ENCODE measurements at regions not wholly inside any gene's neighbourhood (a gene's known extent, or its start where the extent isn't known, plus 50 kb on each side); places are given as distances from the start of the nearest gene placed in this dataset.

DNA sequence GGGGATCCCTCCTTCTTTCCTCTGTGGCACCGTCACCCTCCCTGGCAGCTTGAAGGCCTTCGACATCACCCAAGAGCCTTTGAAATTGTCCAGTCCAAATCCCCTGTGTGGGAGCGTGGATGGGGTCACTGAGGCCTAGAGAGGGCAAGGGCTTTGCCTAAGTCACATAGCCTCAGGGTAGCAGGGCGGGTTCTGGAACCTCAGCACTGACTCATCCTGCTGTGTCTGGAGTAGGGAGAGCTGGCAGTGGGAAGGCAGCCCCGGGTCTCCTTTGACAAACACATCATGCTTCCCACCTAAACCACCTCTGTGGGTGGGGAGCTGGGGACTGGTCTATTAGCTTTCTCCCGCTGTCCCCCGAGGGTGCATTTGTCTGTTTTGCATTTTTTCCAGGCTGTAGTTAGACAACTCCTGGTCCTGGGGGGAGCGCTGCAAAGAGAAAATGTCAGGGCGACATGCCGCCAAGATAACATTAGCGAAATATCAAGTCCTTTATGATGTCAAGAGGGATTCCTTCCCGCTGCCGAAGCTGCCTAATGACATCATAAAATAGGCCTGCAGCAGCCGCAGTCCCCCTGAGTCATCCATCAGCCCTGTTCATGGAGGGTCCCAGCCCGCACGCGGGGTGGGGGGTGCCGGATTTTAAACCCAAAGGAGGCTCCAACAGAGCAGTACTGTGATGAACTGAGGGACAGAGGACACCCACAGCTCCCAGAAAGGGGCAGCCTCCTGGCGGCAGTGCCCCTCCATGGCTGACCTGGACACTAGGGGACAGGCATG, 77.0 kb upstream of the POU3F1 start:
- Mint-ChIP-seq H3K4me1 (no peaks in the 10 kb centered on the region), H3K4me3 (no peak overlapping the region)
- DNase-seq, result no peak

DNA sequence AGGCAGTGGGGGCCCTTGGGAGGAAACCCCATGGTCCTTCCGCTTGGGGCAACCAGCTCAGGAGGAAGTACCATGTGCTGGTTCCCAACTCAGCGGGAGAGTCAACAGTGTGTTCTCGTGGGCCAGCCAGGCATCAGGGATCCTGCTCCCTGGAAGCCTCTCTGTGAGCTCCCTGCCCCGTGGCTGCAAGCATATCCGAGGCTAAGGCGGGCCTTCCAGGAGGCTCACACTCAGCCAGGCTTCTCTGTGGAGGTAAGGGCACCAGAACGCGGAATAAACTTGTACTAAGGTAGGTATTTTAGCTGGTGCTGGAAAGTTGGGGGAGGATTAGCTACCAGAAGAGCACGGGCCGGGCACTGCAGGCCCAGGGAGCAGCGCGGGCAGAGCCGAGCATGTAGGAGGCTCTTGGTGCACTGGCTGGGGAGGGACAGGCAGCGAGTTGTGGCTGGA, 74.7 kb upstream of the POU3F1 start:
- ATAC-seq (no peak), DNase-seq (no peak)
- Mint-ChIP-seq H3K4me1 (no peaks in the 10 kb centered on the region), H3K4me3 (no peak overlapping the region), H3K9me3 (no peaks in the 10 kb centered on the region), H3K36me3 (ENCODE audit: low read depth) (no peaks in the 10 kb centered on the region), H3K27ac (no peak overlapping the region), H3K27me3 (no peaks in the 10 kb centered on the region)

More for the DNA sequence above, 77.0 kb upstream of the POU3F1 start:
- H3K9me3 Mint-ChIP-seq, result no peaks in the 10 kb centered on the region
- H3K27me3 Mint-ChIP-seq, result no peaks in the 10 kb centered on the region
- H3K36me3 Mint-ChIP-seq (ENCODE audit: low read depth), result no peaks in the 10 kb centered on the region
- no peak overlapping the region for H3K27ac Mint-ChIP-seq
- ATAC-seq, result no peak

DNA sequence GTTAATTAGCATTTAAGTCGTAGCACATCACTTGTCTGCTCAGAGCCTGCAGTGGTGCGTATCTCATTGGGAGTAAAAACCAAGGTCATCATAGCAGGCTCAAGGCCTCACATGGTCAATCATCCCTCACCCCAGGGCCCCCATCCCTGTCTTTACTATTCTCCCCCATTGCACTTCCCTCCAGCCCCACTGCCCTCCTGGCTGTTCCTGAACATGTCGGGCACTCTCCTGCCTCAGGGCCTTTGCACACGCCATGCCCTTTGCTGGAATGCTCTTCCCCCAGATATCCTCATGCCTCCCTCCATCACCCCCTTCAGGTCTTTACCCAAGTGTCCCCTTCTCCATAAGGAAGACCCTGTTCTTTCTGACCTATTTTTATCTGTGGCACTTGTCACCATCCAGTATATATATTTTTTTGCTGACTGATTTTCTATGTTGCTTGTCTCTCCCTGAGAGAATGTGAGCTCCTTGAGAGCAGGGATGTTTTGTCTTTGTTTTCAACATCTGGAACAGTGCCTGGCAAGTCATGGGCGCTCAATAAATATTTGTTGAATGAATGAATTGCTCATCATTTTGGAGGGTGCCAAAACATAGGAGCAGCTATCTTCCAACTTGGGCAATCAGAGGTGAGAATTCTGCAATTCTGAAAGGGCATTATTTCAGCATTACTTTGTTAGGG, 74.1 kb upstream of the POU3F1 start:
- Mint-ChIP-seq H3K4me1 (no peaks in the 10 kb centered on the region), H3K27ac (no peak overlapping the region), H3K27me3 (no peaks in the 10 kb centered on the region), H3K9me3 (no peaks in the 10 kb centered on the region), H3K4me3 (no peak overlapping the region), H3K36me3 (ENCODE audit: low read depth) (no peaks in the 10 kb centered on the region)
- DNase-seq, result no peak
- no peak for ATAC-seq

DNA sequence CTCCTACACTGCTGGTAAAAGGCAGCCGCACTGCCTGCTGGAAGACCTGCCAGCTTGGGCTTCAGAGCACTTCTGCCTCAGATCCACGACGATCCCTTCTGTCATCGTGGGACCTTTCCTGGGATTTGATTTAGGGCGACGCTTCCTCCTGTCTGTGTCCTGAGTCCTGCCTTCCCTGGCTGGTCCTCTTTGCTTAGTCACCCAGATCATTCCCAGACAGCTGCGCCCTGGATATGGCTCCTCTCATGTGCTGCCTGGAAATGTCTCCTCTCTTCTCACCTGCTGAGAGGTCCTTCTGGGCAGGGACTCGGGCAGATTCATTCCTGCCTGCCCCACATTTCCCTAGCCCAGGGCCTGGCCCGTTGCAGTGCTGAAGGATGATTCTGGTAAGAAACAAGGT, 72.4 kb upstream of the POU3F1 start:
- ATAC-seq (no peak), DNase-seq (no peak)
- H3K27me3 Mint-ChIP-seq, result peaks cover 2% of the 10 kb centered on the region
- H3K4me3 Mint-ChIP-seq, result no peak overlapping the region
- no peaks in the 10 kb centered on the region for H3K9me3 Mint-ChIP-seq
- no peak overlapping the region for H3K27ac Mint-ChIP-seq
- peaks cover 5% of the 10 kb centered on the region for H3K4me1 Mint-ChIP-seq
- no peaks in the 10 kb centered on the region for H3K36me3 Mint-ChIP-seq (ENCODE audit: low read depth)

DNA sequence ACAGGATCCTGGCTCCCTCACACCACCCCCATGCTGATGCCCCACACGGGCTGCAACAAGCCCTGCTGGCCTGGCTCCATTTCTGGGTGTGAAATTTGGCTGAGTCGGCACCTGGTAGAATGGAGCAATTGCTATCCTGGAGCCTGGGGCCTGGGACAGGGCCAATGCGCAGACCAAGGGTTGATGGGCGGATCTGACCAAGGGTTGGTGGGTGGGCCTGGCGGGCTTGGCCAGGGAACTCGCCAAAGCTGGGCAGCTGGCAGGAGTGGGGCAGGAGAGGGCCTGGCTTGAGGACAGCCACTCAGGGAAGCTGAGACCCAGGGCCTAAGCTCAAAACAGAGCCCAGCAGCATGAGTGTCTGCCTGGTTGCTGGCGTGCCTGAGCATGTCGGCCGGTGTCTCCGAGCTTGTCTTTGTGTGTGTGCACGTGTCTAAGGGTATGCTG, 70.9 kb upstream of the POU3F1 start:
- no peak for ATAC-seq

DNA sequence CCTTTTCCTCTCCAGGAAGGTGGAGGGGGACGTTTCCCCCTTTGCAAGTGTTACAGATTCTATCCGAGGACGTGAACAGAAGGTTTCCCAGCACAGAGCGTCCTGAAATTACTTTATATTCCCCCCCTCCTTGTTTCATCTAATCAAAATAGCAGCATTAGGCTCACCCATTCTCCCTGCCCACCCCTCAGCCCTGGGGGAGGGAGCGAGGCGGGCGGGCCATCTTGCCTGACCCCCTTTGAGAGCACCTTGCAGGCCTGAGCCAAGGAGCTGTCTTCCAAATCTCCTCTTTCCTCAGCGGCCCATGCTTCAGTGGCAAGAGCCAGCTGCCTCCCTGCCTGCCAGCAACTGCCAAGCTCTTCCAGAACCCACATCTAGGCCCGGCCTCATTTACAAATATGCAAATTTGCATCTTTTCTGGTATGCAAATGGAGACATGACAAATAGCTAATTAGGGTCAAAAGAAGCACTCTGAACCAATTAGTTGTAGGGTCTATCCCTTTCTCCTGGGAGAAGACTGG, 69.1 kb upstream of the POU3F1 start:
- peaks cover 10% of the 10 kb centered on the region for H3K27me3 Mint-ChIP-seq
- H3K4me3 Mint-ChIP-seq, result no peak overlapping the region
- no peaks in the 10 kb centered on the region for H3K9me3 Mint-ChIP-seq
- no peaks in the 10 kb centered on the region for H3K36me3 Mint-ChIP-seq (ENCODE audit: low read depth)
- H3K27ac Mint-ChIP-seq, result no peak overlapping the region
- ATAC-seq (no peak), DNase-seq (no peak)
- H3K4me1 Mint-ChIP-seq, result peaks cover 5% of the 10 kb centered on the region

More for the DNA sequence above, 70.9 kb upstream of the POU3F1 start:
- Mint-ChIP-seq H3K4me1 (peaks cover 5% of the 10 kb centered on the region), H3K36me3 (ENCODE audit: low read depth) (no peaks in the 10 kb centered on the region), H3K4me3 (no peak overlapping the region), H3K27ac (no peak overlapping the region), H3K27me3 (peaks cover 5% of the 10 kb centered on the region), H3K9me3 (no peaks in the 10 kb centered on the region)
- no peak for DNase-seq

DNA sequence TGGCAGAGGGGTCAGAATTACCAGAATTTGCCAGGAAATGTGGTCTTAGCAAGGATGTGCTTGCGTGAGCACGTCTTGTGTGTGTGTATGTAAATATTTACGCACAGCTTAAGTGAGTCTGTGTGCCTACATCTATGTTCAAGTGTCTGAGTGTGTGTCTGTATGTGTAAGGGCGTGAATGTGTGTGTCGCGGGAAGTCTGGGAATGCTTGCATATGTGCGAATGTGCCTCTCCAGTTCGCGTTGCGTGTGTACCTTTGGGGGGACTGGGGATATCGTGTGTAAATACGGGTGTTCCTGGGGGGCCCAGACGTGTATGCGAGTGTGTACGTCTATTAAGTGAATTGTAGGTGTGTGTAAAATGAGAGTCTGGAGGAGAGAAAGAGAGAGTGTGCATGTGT, 68.6 kb upstream of the POU3F1 start:
- H3K4me1 Mint-ChIP-seq, result peaks cover 5% of the 10 kb centered on the region
- ATAC-seq (no peak), DNase-seq (no peak)
- H3K4me3 Mint-ChIP-seq, result no peak overlapping the region
- peaks cover 2% of the 10 kb centered on the region for H3K9me3 Mint-ChIP-seq
- no peak overlapping the region for H3K27ac Mint-ChIP-seq
- H3K36me3 Mint-ChIP-seq (ENCODE audit: low read depth), result no peaks in the 10 kb centered on the region
- peaks cover 15% of the 10 kb centered on the region for H3K27me3 Mint-ChIP-seq

DNA sequence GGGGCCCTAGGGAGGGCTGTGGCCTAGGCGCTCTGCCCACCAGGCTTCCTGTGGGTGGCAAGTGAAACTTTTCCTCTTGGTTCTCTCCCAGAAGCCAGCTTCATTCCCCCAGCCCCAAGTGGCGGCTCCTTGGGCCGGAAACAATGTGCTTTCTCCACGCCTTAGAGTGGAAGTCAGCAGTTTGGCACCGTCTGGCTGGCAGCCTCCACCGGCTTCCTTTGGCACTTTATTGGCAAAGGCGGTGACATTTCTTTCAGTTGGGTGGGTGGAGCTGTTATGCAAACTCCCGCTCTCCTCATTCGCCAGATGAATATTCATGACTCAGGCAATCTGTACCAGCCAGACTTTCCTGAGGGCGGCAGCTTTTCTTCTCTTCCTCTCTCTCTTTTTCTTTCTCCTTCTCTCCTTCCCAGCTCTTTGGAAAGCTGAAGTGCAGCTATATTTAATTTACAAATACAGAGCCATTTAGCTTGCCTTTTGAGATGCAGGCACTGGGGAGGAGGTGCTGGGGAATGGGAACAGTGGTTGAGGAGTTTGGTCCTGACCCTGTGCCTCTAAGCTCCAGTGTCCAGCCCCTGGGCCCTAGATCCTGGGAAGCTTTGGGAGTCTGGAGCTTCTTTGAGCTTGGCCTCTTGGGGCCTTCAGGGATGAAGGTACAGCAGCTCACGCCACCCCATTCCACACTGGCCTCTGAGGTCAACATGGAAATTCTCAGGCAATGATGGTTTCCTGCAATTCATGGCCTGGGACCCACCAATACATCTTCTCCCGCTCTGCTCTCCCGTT, 67.8 kb upstream of the POU3F1 start:
- Mint-ChIP-seq H3K9me3 (peaks cover 3% of the 10 kb centered on the region), H3K27me3 (peaks cover 16% of the 10 kb centered on the region), H3K4me1 (peaks cover 5% of the 10 kb centered on the region), H3K27ac (no peak overlapping the region), H3K36me3 (ENCODE audit: low read depth) (no peaks in the 10 kb centered on the region), H3K4me3 (no peak overlapping the region)
- DNase-seq (no peak), ATAC-seq (no peak)

DNA sequence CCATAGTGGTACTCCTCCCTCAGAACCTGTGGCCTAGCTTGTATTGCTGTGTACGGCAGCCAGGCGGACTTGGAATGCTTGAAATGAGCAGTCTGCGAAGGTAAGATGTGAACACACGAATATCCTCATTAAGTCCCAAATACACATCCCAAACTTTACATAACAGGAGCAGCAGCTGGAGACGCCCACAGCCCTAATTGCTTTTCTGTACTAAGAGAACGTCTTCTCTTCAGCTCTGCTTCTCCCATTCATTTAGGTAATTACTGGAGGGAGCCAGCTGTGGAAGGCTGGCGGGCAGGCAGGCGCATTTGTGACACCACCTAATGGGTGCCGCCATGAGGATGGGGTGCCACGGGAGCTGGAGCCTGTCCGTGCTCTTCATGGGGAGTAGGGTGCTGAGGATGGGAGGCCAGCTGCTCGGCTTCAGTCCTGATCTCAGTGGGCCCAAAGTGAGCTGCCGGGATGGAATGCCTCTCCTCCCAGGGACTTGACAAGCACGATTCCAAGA, 66.6 kb upstream of the POU3F1 start:
- H3K27ac Mint-ChIP-seq, result no peak overlapping the region
- peaks cover 3% of the 10 kb centered on the region for H3K9me3 Mint-ChIP-seq
- H3K4me3 Mint-ChIP-seq, result no peak overlapping the region
- no peaks in the 10 kb centered on the region for H3K36me3 Mint-ChIP-seq (ENCODE audit: low read depth)
- DNase-seq (no peak), ATAC-seq (no peak)
- H3K27me3 Mint-ChIP-seq, result peaks cover 18% of the 10 kb centered on the region
- H3K4me1 Mint-ChIP-seq, result peaks cover 5% of the 10 kb centered on the region

DNA sequence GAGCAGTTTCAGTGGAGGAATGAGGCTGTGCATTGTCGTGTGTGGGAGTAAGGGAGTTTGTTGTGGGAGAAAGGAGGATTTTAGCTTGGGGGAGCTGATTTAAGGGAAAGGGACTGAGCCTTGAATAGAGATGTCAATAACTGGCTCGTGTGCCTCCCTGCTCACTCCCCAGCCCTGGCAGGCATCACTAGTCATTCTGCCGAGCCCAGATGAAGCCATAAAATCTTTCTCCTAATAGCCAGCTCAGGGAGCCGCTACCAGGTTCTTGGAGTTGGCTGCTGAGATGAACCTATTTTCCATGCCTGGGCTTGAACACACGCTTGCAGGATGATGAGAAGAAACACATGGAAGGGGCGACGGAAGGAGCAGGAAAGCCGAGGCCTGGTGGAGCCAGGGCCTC, 65.0 kb upstream of the POU3F1 start:
- Mint-ChIP-seq H3K27ac (no peak overlapping the region), H3K4me3 (no peak overlapping the region), H3K27me3 (peaks cover 18% of the 10 kb centered on the region), H3K9me3 (peaks cover 3% of the 10 kb centered on the region), H3K4me1 (peaks cover 5% of the 10 kb centered on the region), H3K36me3 (ENCODE audit: low read depth) (no peaks in the 10 kb centered on the region)
- DNase-seq (no peak), ATAC-seq (no peak)

DNA sequence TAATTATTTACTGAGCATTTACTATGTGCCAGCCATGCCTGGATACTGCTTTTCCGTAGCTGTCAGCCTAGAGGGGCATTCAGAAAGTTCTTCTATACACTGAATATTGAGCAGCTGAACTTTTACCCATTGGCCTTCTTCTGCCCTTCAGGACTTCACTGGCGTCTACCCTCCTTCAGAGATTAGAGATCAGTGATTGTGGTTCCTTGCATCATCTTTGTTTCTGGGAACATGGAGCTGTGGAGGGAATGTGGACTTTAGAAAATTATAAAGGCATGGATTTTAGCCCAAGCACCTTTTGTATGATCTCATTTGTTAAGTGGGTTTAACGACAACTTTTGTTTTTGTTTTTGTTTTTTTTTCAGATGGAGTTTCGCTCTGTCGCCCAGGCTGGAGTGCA, 58.7 kb upstream of the POU3F1 start:
- peaks cover 24% of the 10 kb centered on the region for H3K27me3 Mint-ChIP-seq
- H3K36me3 Mint-ChIP-seq (ENCODE audit: low read depth), result no peaks in the 10 kb centered on the region
- no peak overlapping the region for H3K4me3 Mint-ChIP-seq
- H3K9me3 Mint-ChIP-seq, result peaks cover 2% of the 10 kb centered on the region
- H3K4me1 Mint-ChIP-seq, result no peaks in the 10 kb centered on the region
- ATAC-seq (no peak), DNase-seq (no peak)
- no peak overlapping the region for H3K27ac Mint-ChIP-seq

DNA sequence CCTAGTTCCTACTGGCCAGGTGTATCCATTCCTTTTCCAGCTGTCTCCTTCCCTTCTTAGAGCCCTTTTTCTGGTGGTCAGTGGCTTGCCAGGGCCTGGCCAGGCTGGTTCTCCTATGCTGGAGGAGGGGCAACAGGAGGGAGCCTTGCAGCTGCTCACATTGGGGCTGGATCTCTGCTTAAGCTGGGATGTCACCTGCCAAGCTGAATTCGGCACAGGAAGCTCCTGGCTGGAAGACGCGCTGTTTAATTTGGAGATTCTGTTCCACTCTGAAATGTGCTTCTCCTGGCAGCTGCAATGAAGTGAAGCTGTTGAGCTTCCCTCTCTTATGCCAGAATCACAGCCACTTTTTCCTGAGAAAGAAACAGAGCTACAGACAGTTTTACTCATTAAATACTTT, 56.0 kb upstream of the POU3F1 start:
- Mint-ChIP-seq H3K36me3 (ENCODE audit: low read depth) (no peaks in the 10 kb centered on the region), H3K4me3 (no peak overlapping the region), H3K4me1 (no peaks in the 10 kb centered on the region), H3K9me3 (no peaks in the 10 kb centered on the region), H3K27ac (no peak overlapping the region), H3K27me3 (peaks cover 21% of the 10 kb centered on the region)
- DNase-seq, result no peak
- no peak for ATAC-seq

DNA sequence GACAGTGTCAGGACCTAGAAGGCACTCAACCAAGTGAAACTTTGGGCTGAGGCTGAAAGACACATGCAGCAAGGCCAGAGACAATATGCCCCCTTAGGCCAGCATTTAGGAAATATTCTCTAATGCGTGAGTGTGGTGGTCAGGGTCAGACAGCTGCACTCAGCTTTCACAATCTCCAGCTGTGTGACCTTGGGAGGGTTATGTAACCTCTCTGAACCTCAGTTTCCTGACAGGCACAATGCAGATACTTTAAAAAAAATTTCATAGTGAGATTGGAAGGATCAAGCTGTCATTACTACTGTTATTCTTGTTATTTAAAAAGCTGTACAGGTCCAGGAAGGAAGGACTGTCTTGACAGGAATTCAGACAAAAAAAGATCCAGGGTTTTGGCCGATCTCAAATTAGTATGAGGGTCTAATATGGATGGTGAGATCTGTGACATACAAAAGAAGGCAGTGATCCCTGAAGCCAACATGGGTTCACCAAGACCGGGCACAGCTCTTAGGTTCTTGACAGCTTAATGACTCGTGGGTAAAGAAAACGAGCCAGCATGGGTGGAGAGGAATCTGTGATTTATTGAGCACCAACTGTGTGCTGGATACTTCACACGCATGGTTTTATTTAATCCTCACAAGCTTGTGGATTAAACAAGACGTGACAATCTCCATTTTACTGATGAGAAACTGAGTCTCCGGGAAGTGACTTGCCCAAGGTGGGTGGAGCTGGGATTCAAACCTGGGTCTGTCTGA, 54.6 kb upstream of the POU3F1 start:
- no peaks in the 10 kb centered on the region for H3K9me3 Mint-ChIP-seq
- H3K4me1 Mint-ChIP-seq, result no peaks in the 10 kb centered on the region
- H3K4me3 Mint-ChIP-seq, result no peak overlapping the region
- H3K27ac Mint-ChIP-seq, result no peak overlapping the region
- no peak for ATAC-seq
- H3K36me3 Mint-ChIP-seq (ENCODE audit: low read depth), result no peaks in the 10 kb centered on the region
- DNase-seq, result no peak
- H3K27me3 Mint-ChIP-seq, result peaks cover 24% of the 10 kb centered on the region
